ENCODE measurements at regions not wholly inside any gene's neighbourhood (a gene's known extent, or its start where the extent isn't known, plus 50 kb on each side); places are given as distances from the start of the nearest gene placed in this dataset.

- no peak for TF ChIP-seq CTCF (IDR thresholded peaks at IDR 0.05)
- TF ChIP-seq POLR2A (IDR thresholded peaks at IDR 0.05): no peak
These were observed 852.2 kb upstream of the GOT2 start for GRCh38 chr16:59586331-59586730.

All from lower leg skin (tissue), 3 donors.